ENCODE measurements at regions not wholly inside any gene's neighbourhood (a gene's known extent, or its start where the extent isn't known, plus 50 kb on each side); places are given as distances from the start of the nearest gene placed in this dataset.

GRCh38 chr1:231108516-231109302, 53.1 kb upstream of the TRIM67 start:
- no peak for DNase-seq (ENCODE audit: low read depth)
- no peak overlapping the region for H3K4me3 ChIP-seq (ENCODE audit: control insufficient read depth, low read depth, low read length)
- TF ChIP-seq CTCF (IDR thresholded peaks at IDR 0.05; ENCODE audit: control insufficient read depth, insufficient read depth, low read depth, low read length, missing control alignments): no peak

- no peak for DNase-seq (ENCODE audit: low read depth)
- no peak overlapping the region for H3K4me3 ChIP-seq (ENCODE audit: control insufficient read depth, low read depth, low read length)
- TF ChIP-seq CTCF (IDR thresholded peaks at IDR 0.05; ENCODE audit: control insufficient read depth, insufficient read depth, low read depth, low read length, missing control alignments): no peak
Observed at GRCh38 chr1:231107600-231108326, 54.1 kb upstream of the TRIM67 start.

- DNase-seq (ENCODE audit: low read depth): no peak
- no peak for TF ChIP-seq CTCF (IDR thresholded peaks at IDR 0.05; ENCODE audit: control insufficient read depth, insufficient read depth, low read depth, low read length, missing control alignments)
Observed at GRCh38 chr1:231107151-231107550, 54.7 kb upstream of the TRIM67 start.

GRCh38 chr1:231106347-231106746, 55.5 kb upstream of the TRIM67 start:
- TF ChIP-seq CTCF (IDR thresholded peaks at IDR 0.05; ENCODE audit: control insufficient read depth, insufficient read depth, low read depth, low read length, missing control alignments): no peak
- peak; percentile 46 for DNase-seq (ENCODE audit: low read depth)
- H3K4me3 ChIP-seq (ENCODE audit: control insufficient read depth, low read depth, low read length): no peak overlapping the region

More at GRCh38 chr1:231107151-231107550, 54.7 kb upstream of the TRIM67 start:
- H3K4me3 ChIP-seq (ENCODE audit: control insufficient read depth, low read depth, low read length): no peak overlapping the region

GRCh38 chr1:231104917-231105316, 56.9 kb upstream of the TRIM67 start:
- no peak overlapping the region for H3K4me3 ChIP-seq (ENCODE audit: control insufficient read depth, low read depth, low read length)
- TF ChIP-seq CTCF (IDR thresholded peaks at IDR 0.05; ENCODE audit: control insufficient read depth, insufficient read depth, low read depth, low read length, missing control alignments): no peak
- no peak for DNase-seq (ENCODE audit: low read depth)

GRCh38 chr1:231103961-231104360, 57.9 kb upstream of the TRIM67 start:
- DNase-seq (ENCODE audit: low read depth): no peak
- no peak for TF ChIP-seq CTCF (IDR thresholded peaks at IDR 0.05; ENCODE audit: control insufficient read depth, insufficient read depth, low read depth, low read length, missing control alignments)
- H3K4me3 ChIP-seq (ENCODE audit: control insufficient read depth, low read depth, low read length): no peak overlapping the region

Data from AG09309 (cell line).